Neural cell (in vitro differentiated cells): ENCODE measurements at regions not wholly inside any gene's neighbourhood (a gene's known extent, or its start where the extent isn't known, plus 50 kb on each side); places are given as distances from the start of the nearest gene placed in this dataset.

ENCODE experiments used
- H2AFZ ChIP-seq: fragments of 200-600, 300-800 bp; sonication (generic), shearing (Covaris generic); 2 replicates; pipeline ENCODE4 v1.6.0; 2014; ENCODE audit warnings: low read depth, mild to moderate bottlenecking, antibody characterized with exemption, low read length, moderate library complexity
- H3F3A ChIP-seq: fragments of 200-600 bp; shearing (Covaris generic); 2 replicates; pipeline ENCODE4 v1.6.1; 2016; ENCODE audit warnings: mild to moderate bottlenecking, moderate library complexity, mixed read lengths, antibody characterized with exemption, low read length; ENCODE audit not compliant: insufficient read depth, poor library complexity, severe bottlenecking
- H3K27ac ChIP-seq: fragments of 200-600, 300-800 bp; sonication (generic), shearing (Covaris generic); 2 replicates; pipeline ENCODE4 v1.5.1; 2014; ENCODE audit warnings: mild to moderate bottlenecking, low read length, moderate library complexity
- H3K27me3 ChIP-seq: fragments of 300-800, 200-600 bp; sonication (generic), shearing (Covaris generic); 2 replicates; pipeline ENCODE4 v1.6.0; 2014; ENCODE audit warnings: mild to moderate bottlenecking, low read depth, low read length, moderate library complexity; ENCODE audit not compliant: insufficient read depth
- H3K36me3 ChIP-seq: fragments of 300-800, 200-600 bp; sonication (generic), shearing (Covaris generic); 2 replicates; pipeline ENCODE4 v1.5.1; 2014; ENCODE audit warnings: mild to moderate bottlenecking, antibody characterized with exemption, low read length, moderate library complexity; ENCODE audit not compliant: insufficient read depth
- H3K4me2 ChIP-seq: fragments of 300-800, 200-600 bp; sonication (generic), shearing (Covaris generic); 2 replicates; pipeline ENCODE4 v1.6.0; 2014; ENCODE audit warnings: mild to moderate bottlenecking, low read length
- H3K4me3 ChIP-seq: fragments of 300-800, 200-600 bp; sonication (generic), shearing (Covaris generic); 2 replicates; pipeline ENCODE4 v1.5.1; 2014; ENCODE audit warnings: mild to moderate bottlenecking, low read length, moderate library complexity
- H3K79me2 ChIP-seq: fragments of 200-600 bp; shearing (Covaris generic); replicated peaks from 2 replicates; pipeline ENCODE4 v1.6.0; 2014; ENCODE audit warnings: mild to moderate bottlenecking, low read length, moderate library complexity; ENCODE audit not compliant: insufficient read depth
- H3K9ac ChIP-seq: fragments of 300-800, 200-600 bp; sonication (generic), shearing (Covaris generic); 2 replicates; pipeline ENCODE4 v1.6.1; 2016; ENCODE audit warnings: mild to moderate bottlenecking, low read length, mixed read lengths
- H3K9me2 ChIP-seq: fragments of 200-600 bp; shearing (Covaris generic); 2 replicates; pipeline ENCODE4 v1.6.1; 2016; ENCODE audit warnings: mild to moderate bottlenecking, low read length, mixed read lengths; ENCODE audit not compliant: insufficient read depth
- H3K9me3 ChIP-seq: fragments of 200-600, 300-800 bp; sonication (generic), shearing (Covaris generic); 2 replicates; pipeline ENCODE4 v1.6.1; 2016; ENCODE audit warnings: mild to moderate bottlenecking, mixed run types, low read length, moderate library complexity, mixed read lengths
- H4K20me1 ChIP-seq: fragments of 200-600 bp; shearing (Covaris generic); 2 replicates; pipeline ENCODE4 v1.6.1; 2016; ENCODE audit warnings: mild to moderate bottlenecking, mixed run types; ENCODE audit not compliant: insufficient read depth
- EP300 ChIP-seq: fragments of 450-650 bp; conservative IDR thresholded peaks from 2 replicates; pipeline ENCODE4 v1.6.1; 2014; ENCODE audit warnings: antibody characterized with exemption, mild to moderate bottlenecking, moderate library complexity; ENCODE audit not compliant: poor library complexity, severe bottlenecking
- EZH2 ChIP-seq: fragments of 200-600, 300-800 bp; shearing (Covaris generic), sonication (generic); IDR thresholded peaks from 2 replicates; pipeline ENCODE4 v1.6.1; 2014; ENCODE audit warnings: antibody characterized with exemption, low read length, borderline replicate concordance, mild to moderate bottlenecking; ENCODE audit not compliant: insufficient read depth, poor library complexity, severe bottlenecking
- MXI1 ChIP-seq: fragments of 450-650 bp; conservative IDR thresholded peaks from 2 replicates; pipeline ENCODE4 v1.6.1; 2014; ENCODE audit warnings: antibody characterized with exemption, mild to moderate bottlenecking; ENCODE audit not compliant: poor library complexity, severe bottlenecking
- POLR2AphosphoS5 ChIP-seq: IDR thresholded peaks from 2 replicates; pipeline ENCODE4 v1.6.1; 2012
- RAD21 ChIP-seq: fragments of 450-650 bp; conservative IDR thresholded peaks from 2 replicates; pipeline ENCODE4 v1.6.1; 2014; ENCODE audit warnings: antibody characterized with exemption, mild to moderate bottlenecking, moderate library complexity
- SMC3 ChIP-seq: fragments of 450-650 bp; conservative IDR thresholded peaks from 2 replicates; pipeline ENCODE4 v1.6.1; 2014; ENCODE audit warnings: antibody characterized with exemption, mild to moderate bottlenecking, moderate library complexity; ENCODE audit not compliant: poor library complexity
- TAF1 ChIP-seq: IDR thresholded peaks from 2 replicates; pipeline ENCODE4 v1.6.1; 2012; ENCODE audit warnings: low read depth
- TF ChIP-seq, protein P1 (sequence below): fragments of 450-650 bp; IDR thresholded peaks from 2 replicates; pipeline ENCODE4 v1.5.1; 2014; ENCODE audit warnings: antibody characterized with exemption, mild to moderate bottlenecking, moderate library complexity; ENCODE audit not compliant: poor library complexity, severe bottlenecking
- TF ChIP-seq, protein P2 (sequence below): IDR thresholded peaks from 2 replicates; pipeline ENCODE4 v1.6.1; 2012; ENCODE audit warnings: borderline replicate concordance

DNA sequence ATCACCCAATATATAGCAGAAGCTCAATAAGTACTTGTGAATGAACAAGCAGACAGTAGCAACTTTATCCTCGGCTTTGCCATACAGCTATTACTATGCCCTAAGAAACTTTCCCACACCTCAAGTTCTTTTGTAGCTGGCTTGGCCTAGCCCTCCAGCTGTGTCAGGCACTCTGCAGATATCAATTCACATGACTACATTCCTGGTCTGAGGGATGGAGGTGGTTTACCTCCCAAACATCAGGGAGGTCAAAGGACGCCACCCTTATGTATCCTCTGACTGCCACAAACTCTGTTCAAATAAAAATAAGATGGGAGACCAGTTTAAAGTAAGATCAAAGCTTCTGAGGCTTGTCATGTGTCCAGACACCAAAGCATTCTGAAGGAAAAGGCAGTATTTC lies 416.3 kb downstream of the PIK3R1 start:
- TF ChIP-seq POLR2AphosphoS5 (no peak), EP300 (no peak), MXI1 (no peak), RAD21 (no peak), EZH2 (no peak)
- TF ChIP-seq, protein P1, sequence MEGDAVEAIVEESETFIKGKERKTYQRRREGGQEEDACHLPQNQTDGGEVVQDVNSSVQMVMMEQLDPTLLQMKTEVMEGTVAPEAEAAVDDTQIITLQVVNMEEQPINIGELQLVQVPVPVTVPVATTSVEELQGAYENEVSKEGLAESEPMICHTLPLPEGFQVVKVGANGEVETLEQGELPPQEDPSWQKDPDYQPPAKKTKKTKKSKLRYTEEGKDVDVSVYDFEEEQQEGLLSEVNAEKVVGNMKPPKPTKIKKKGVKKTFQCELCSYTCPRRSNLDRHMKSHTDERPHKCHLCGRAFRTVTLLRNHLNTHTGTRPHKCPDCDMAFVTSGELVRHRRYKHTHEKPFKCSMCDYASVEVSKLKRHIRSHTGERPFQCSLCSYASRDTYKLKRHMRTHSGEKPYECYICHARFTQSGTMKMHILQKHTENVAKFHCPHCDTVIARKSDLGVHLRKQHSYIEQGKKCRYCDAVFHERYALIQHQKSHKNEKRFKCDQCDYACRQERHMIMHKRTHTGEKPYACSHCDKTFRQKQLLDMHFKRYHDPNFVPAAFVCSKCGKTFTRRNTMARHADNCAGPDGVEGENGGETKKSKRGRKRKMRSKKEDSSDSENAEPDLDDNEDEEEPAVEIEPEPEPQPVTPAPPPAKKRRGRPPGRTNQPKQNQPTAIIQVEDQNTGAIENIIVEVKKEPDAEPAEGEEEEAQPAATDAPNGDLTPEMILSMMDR, result no peak
- TF ChIP-seq, protein P2, sequence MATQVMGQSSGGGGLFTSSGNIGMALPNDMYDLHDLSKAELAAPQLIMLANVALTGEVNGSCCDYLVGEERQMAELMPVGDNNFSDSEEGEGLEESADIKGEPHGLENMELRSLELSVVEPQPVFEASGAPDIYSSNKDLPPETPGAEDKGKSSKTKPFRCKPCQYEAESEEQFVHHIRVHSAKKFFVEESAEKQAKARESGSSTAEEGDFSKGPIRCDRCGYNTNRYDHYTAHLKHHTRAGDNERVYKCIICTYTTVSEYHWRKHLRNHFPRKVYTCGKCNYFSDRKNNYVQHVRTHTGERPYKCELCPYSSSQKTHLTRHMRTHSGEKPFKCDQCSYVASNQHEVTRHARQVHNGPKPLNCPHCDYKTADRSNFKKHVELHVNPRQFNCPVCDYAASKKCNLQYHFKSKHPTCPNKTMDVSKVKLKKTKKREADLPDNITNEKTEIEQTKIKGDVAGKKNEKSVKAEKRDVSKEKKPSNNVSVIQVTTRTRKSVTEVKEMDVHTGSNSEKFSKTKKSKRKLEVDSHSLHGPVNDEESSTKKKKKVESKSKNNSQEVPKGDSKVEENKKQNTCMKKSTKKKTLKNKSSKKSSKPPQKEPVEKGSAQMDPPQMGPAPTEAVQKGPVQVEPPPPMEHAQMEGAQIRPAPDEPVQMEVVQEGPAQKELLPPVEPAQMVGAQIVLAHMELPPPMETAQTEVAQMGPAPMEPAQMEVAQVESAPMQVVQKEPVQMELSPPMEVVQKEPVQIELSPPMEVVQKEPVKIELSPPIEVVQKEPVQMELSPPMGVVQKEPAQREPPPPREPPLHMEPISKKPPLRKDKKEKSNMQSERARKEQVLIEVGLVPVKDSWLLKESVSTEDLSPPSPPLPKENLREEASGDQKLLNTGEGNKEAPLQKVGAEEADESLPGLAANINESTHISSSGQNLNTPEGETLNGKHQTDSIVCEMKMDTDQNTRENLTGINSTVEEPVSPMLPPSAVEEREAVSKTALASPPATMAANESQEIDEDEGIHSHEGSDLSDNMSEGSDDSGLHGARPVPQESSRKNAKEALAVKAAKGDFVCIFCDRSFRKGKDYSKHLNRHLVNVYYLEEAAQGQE, result no peak

DNA sequence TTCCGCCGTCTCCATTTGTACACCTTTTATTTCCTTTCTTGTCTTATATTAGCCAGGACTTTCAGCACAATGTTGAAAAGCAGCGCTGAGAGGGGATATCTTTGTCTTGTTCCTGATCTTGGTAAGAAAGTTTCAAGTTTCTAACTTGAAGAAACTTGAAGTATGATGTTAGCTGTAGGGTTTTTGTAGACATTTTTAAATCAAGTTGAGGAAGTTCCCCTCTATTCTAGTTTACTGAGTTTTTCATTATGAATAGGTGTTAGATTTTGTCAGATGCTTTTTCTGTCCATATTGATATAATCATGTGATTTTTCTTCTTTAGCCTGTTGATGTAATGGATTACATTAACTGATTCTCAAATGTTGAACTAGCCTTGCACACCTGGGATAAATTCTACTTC lies 425.7 kb downstream of the PIK3R1 start:
- no peaks in the 10 kb centered on the region for H3K36me3 ChIP-seq
- no peak overlapping the region for H3K9ac ChIP-seq
- no peak overlapping the region for H2AFZ ChIP-seq
- no peak overlapping the region for H3K4me3 ChIP-seq
- no peaks in the 10 kb centered on the region for H3K79me2 ChIP-seq
- TF ChIP-seq EP300 (no peak), SMC3 (no peak), RAD21 (no peak), TAF1 (no peak), EZH2 (no peak)
- TF ChIP-seq, protein P1, result no peak
- TF ChIP-seq, protein P2, result no peak
- no peaks in the 10 kb centered on the region for H3K9me3 ChIP-seq
- H4K20me1 ChIP-seq, result no peaks in the 10 kb centered on the region
- H3K27ac ChIP-seq, result no peak overlapping the region
- H3K27me3 ChIP-seq, result no peaks in the 10 kb centered on the region
- H3K4me2 ChIP-seq, result no peak overlapping the region
- H3K9me2 ChIP-seq, result no peaks in the 10 kb centered on the region
- no peaks in the 10 kb centered on the region for H3F3A ChIP-seq

More for the DNA sequence above, 416.3 kb downstream of the PIK3R1 start:
- H4K20me1 ChIP-seq, result no peaks in the 10 kb centered on the region
- no peaks in the 10 kb centered on the region for H3K36me3 ChIP-seq
- H2AFZ ChIP-seq, result no peak overlapping the region
- no peak overlapping the region for H3K4me2 ChIP-seq
- H3K79me2 ChIP-seq, result no peaks in the 10 kb centered on the region
- no peaks in the 10 kb centered on the region for H3K9me2 ChIP-seq
- no peak overlapping the region for H3K4me3 ChIP-seq
- H3K27me3 ChIP-seq, result no peaks in the 10 kb centered on the region
- H3K9ac ChIP-seq, result no peak overlapping the region
- H3F3A ChIP-seq, result no peaks in the 10 kb centered on the region
- no peak overlapping the region for H3K27ac ChIP-seq
- no peaks in the 10 kb centered on the region for H3K9me3 ChIP-seq
